Hippocampal formation (tissue), 2 donors: ENCODE measurements at regions not wholly inside any gene's neighbourhood (a gene's known extent, or its start where the extent isn't known, plus 50 kb on each side); places are given as distances from the start of the nearest gene placed in this dataset.
"Not testable (repeated sequence)": the region's sequence is repeated elsewhere in the genome, so short reads cannot be mapped to it uniquely, and the experiment has no call there.

ENCODE experiments used
- DNase-seq, 2 donors: peaks; one replicate each; lab custom pipeline; 2025; lab: John Stamatoyannopoulos, UW

- peak in 1 of 2 donors; percentile 84 for DNase-seq
These were observed 160.5 kb upstream of the CCDC54 start for GRCh38 chr3:107216711-107217110.

- DNase-seq = no peak
These were observed 160.1 kb upstream of the CCDC54 start for GRCh38 chr3:107217172-107217571.

GRCh38 chr3:107218864-107219269 lies 158.4 kb upstream of the CCDC54 start:
- peak in 1 of 2 donors; percentile 16 for DNase-seq

GRCh38 chr3:107220538-107220937 lies 156.7 kb upstream of the CCDC54 start:
- no peak for DNase-seq

GRCh38 chr3:107221856-107222255 lies 155.4 kb upstream of the CCDC54 start:
- no peak for DNase-seq

GRCh38 chr3:107222907-107223306 lies 154.3 kb upstream of the CCDC54 start:
- DNase-seq = no peak

GRCh38 chr3:107224026-107224596 lies 153.1 kb upstream of the CCDC54 start:
- no peak for DNase-seq

GRCh38 chr3:107227091-107227490 lies 150.1 kb upstream of the CCDC54 start:
- no peak for DNase-seq

- DNase-seq = not testable (repeated sequence)
These were observed 143.4 kb upstream of the CCDC54 start for GRCh38 chr3:107233877-107234276.

- no peak for DNase-seq
These were observed 141.9 kb upstream of the CCDC54 start for GRCh38 chr3:107235193-107235927.

- DNase-seq = peak; percentile 64 to 98
These were observed 141.3 kb upstream of the CCDC54 start for GRCh38 chr3:107235928-107236315.

- peak in 1 of 2 donors; percentile 55 for DNase-seq
These were observed 140.4 kb upstream of the CCDC54 start for GRCh38 chr3:107236655-107237337.

GRCh38 chr3:107238787-107239186 lies 138.5 kb upstream of the CCDC54 start:
- DNase-seq = peak in 1 of 2 donors; percentile 27

- no peak for DNase-seq
These were observed 137.5 kb upstream of the CCDC54 start for GRCh38 chr3:107239703-107240102.

GRCh38 chr3:107240183-107241091 lies 136.8 kb upstream of the CCDC54 start:
- DNase-seq = peak; percentile 74 to 76

- DNase-seq = peak in 1 of 2 donors; percentile 9
These were observed 136.0 kb upstream of the CCDC54 start for GRCh38 chr3:107241217-107241616.

GRCh38 chr3:107242579-107242978 lies 134.7 kb upstream of the CCDC54 start:
- DNase-seq = no peak

GRCh38 chr3:107247116-107247515 lies 130.1 kb upstream of the CCDC54 start:
- no peak for DNase-seq

GRCh38 chr3:107249132-107249531 lies 128.1 kb upstream of the CCDC54 start:
- no peak for DNase-seq

GRCh38 chr3:107250221-107250620 lies 127.0 kb upstream of the CCDC54 start:
- no peak for DNase-seq

- peak; percentile 24 to 47 for DNase-seq
These were observed 125.4 kb upstream of the CCDC54 start for GRCh38 chr3:107251819-107252218.

GRCh38 chr3:107256963-107257362 lies 120.3 kb upstream of the CCDC54 start:
- DNase-seq = no peak
